ENCODE measurements at regions not wholly inside any gene's neighbourhood (a gene's known extent, or its start where the extent isn't known, plus 50 kb on each side); places are given as distances from the start of the nearest gene placed in this dataset.

- no peak for TF ChIP-seq POLR2A (IDR thresholded peaks at IDR 0.05)
- TF ChIP-seq CTCF (IDR thresholded peaks at IDR 0.05 in 8 of 11, conservative IDR thresholded peaks at IDR 0.05 in 3 of 11) = no peak
These were observed 94.3 kb upstream of the CELF4 start for GRCh38 chr18:37659906-37660305.
